ENCODE measurements at regions not wholly inside any gene's neighbourhood (a gene's known extent, or its start where the extent isn't known, plus 50 kb on each side); places are given as distances from the start of the nearest gene placed in this dataset.

DNA sequence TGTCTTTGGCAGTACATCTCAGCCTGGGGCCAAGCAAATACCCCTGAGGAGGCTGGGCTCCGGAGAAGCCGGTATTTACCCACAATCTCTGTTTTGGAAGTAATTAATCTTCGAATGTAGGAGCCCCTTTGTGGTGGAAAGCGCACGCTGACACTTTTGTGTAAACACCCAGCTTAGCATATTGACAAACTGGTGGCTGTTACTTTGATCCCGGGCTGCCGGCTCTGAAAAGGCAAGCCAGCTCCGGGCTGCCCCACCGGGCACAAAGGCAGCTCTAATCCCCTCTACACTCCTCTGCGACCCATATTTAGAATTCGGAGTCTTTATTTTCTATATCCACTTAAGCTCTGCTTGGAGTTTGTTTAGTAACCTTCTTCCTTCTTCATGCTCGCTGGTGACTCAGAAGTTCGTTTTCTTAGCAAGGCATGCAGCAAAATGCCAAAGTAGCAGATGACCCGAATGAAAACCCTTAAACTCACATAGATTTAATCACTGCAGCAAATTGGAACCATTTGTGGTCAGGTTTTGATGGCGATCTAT is 144.0 kb upstream of the IRX3 start:
- TF ChIP-seq, protein P1, sequence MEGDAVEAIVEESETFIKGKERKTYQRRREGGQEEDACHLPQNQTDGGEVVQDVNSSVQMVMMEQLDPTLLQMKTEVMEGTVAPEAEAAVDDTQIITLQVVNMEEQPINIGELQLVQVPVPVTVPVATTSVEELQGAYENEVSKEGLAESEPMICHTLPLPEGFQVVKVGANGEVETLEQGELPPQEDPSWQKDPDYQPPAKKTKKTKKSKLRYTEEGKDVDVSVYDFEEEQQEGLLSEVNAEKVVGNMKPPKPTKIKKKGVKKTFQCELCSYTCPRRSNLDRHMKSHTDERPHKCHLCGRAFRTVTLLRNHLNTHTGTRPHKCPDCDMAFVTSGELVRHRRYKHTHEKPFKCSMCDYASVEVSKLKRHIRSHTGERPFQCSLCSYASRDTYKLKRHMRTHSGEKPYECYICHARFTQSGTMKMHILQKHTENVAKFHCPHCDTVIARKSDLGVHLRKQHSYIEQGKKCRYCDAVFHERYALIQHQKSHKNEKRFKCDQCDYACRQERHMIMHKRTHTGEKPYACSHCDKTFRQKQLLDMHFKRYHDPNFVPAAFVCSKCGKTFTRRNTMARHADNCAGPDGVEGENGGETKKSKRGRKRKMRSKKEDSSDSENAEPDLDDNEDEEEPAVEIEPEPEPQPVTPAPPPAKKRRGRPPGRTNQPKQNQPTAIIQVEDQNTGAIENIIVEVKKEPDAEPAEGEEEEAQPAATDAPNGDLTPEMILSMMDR (IDR thresholded peaks at IDR 0.05; ENCODE audit: poor library complexity, severe bottlenecking), result no peak
- no peak for TF ChIP-seq EZH2 (IDR thresholded peaks at IDR 0.05; ENCODE audit: borderline replicate concordance, insufficient read depth, low read length, poor library complexity, severe bottlenecking)
